Stimulated activated CD4-positive, alpha-beta T cell treated with anti-CD3 and anti-CD28 coated beads, Interleukin-1b, Interleukin-23, amount 100 ng/mL, for 24 hours (primary cell): ENCODE measurements at regions not wholly inside any gene's neighbourhood (a gene's known extent, or its start where the extent isn't known, plus 50 kb on each side); places are given as distances from the start of the nearest gene placed in this dataset.

Source experiments
- DNase-seq, 4 experiments: peaks; one replicate each; pipeline ENCODE4 v3.0.0-alpha.2; 2020; ENCODE audit warnings: low read depth in 4 of 4, low spot score in 1 of 4

DNA sequence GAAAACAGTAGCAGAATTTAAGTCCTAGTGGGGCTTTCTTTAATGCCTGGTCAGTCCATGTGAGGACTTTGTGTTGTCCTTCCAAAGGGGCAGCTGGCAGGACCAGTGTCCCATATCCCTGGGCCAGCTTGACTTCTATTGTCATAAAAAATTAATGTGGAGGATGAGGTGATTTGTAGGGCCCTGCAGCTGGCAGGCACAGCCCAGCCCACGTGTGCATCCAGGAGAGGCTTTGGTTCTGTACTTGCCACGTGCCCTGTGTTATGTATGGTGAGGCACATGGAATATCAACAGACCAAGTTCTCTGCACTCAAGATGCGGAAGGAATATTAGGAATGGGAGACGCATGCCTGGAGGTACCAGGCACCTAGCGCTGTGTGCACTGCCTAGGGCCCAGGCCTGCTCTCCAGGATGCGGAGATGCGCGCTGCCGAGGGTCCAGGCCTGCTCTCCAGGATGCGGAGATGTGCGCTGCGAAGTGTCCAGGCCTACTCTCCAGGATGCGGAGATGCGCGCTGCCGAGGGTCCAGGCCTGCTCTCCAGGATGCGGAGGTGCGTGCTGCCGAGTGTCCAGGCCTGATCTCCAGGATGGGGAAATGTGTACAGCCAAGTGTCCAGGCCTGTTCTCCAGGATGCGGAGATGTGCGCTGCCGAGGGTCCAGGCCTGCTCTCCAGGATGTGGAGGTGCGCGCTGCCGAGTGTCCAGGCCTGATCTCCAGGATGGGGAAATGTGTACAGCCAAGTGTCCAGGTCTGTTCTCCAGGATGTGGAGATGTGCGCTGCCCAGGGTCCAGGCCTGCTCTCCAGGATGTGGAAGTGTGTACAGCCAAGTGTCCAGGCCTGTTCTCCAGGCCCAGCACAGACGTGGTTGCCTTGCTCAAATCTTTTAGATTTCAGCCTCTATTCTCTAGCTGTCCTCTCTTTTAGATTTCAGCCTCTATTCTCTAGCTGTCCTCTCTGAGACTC is 183.3 kb upstream of the ROPN1 start:
- DNase-seq: no peak

DNA sequence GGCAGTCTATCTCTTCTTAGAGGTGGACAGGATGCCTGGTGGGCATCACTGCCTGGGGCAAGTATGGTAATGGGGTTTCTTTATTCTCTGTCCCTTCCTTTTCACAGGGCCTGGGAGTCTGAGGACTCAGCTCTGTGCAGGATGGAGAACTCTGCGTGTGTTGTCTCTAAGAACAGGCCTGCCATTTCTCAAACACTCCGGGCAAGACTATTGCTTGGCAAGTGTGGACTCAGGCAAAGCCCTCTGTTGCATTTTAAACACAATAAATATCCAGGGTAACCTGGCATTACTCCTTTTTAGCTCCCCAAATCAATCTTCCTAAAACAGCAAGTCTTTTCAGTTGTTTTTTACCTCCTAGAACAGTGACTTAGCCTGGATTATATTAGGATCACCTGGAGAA is 185.1 kb upstream of the ROPN1 start:
- DNase-seq: no peak

DNA sequence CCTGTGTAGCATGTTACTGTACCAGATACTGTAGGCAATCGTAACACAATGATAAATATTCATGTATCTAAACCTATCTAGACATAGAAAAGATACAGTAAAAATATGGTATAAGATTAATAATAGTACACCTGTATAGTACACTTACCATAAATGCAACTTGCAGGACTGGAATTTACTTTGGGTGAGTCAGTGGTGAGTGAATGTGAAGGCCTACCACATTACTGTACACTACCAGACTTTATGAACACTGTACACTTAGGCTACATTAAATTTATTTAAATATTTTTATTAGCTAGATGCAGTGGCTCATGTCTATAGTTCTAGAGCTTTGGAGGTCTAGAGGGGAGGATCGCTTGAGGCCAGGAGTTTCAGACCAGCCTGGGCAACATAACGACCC is 186.6 kb upstream of the ROPN1 start:
- no peak for DNase-seq

DNA sequence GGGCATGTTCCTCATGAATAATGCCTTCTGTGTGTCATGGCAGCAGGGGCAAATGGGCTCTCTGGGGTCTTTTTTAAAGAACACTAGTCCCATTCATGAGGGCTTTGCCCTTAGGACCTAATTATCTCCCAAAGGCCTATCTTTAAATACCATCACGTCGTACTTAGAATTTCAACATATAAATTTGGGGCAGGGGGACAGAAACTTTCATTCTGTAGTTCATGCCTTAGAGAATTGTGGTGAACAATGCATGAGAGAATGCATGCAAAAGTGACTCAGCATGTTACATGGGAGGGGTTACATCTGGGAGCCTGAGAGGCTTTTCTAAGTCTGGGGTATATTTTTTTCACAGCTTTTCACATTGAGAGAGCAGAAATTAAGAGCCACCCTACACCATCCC is 208.5 kb upstream of the ROPN1 start:
- DNase-seq: no peak

DNA sequence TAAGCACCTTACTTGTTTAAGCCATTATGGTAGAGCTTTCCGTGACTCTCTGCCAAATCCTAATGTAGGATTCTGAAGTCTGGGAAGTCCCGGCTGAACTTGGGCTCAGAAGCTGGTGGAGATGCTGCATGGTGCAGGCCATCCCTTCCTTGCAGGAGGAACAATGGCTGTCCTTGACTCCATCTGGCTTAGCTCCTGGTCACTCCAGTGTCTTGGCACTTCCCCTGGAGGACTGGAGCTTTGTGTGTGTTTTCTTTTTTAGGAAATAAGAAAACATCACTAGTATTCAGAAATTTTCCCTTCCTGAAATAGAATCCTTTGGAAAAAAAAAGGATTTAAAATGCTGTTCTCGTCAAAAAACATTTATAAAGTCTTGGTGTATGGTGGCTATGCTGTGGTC is 209.3 kb upstream of the ROPN1 start:
- no peak for DNase-seq

DNA sequence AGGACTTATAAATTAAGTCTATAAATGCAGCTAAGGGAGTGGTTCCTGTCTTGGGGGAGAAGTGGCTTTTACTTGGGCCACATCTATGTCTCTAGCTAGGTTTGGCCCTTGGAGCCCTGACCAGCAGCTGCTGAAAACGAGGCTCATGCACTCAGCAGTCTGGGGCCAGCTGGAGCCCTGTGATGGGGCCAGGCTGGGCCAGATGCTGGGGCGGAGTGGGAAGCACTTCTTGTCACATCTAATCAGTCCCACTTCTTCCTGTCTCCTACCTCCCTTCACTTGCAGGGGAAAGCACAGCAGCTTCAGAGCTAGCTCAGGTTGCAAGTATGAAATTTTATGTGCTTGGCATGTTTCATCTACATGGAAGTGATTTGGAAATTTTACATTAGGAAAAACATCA is 209.9 kb upstream of the ROPN1 start:
- no peak for DNase-seq

DNA sequence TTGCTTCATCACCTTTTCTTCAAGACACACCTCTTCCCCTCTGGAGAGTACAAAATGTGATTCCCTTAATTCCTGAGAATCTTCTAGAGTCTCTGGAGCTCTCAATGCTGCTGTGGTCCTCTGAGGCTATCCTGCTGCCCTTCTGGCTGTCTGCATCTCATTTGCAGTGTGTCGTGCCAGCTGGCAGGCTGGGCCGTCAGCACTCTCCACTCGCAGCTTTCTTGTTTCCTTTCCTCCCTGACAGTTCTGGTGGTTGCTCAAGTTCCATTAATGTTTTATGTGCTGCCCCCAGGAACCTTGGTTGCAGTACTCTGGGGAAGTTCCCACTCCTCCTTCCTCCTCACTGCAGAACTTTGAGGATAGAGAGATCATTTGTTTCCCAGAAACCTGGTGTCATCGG is 210.8 kb upstream of the ROPN1 start:
- no peak for DNase-seq

DNA sequence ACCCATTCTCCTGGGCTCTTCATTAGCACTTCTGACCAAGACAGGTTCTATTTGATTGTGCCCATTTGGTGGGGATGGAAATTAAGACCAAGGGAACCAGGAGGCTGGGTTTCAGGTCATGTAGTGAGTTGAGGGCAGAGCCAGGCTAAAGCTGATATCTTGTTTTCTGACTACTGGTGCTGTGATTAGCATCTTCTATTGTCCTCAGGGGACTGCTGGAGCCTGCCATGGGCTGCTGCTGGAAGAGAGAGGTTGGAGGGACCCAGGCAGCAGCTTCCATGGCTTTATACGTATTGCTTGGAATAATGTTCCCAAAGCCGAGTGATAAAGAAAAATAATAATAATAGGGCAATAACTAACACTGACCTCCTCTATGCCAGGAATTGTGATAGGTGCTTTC is 211.4 kb upstream of the ROPN1 start:
- DNase-seq: no peak

DNA sequence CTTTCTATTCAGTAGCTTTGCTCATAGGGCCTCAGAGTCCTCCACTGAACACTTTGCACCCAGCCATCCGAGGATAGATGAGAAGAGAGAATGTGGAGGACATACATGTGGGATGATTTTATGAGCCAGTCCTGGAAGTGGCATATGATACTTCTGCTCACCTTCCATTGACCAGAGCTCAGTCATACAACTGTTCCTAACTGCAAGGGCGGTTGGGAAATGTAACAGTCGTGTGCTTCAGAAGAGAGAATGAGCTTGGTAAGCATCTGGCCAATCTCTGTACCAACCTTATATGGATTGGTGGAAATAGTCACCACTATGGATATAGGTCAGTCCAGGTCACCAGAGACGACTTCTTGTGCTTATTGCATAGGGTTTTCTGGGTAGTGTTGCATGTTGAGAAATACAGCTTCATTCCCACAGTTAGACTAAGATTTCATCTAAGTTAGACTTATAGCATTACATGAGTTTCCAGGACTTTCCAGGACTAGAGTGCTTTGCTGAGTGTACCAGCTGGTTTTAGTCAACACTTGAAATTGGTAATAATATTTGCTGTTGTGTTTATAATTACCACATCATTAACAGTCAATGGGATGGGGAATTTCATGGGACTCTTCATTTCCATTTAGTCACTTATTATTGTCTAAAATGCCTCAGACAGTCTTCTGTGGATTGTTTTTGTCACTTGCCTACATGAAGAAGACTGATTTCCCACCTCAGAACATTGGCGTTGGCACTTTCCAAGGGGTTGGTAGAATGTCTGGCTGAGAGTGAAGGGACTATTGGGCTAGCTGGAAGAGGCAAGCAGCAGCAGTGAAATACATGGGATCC is 214.5 kb upstream of the ROPN1 start:
- no peak for DNase-seq

DNA sequence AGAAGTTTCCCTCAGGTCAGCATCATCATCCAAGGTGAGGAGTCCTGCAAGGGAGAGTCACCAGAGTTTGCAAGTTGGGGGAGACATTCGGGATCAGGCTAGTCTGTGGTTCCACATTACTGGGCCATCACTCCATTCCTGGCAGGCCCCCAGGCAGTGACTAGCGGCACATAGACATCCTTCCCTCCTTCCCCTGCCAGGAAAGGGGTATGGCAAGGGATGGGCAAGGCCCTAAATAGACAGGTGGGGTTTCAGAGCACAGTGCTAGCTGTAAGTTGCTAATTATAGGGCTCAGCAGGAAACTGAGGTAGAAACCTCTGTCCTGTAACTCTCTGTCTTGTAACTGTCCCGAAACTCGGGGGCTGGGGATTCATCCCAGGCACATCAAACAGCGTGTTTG is 215.2 kb upstream of the ROPN1 start:
- DNase-seq: no peak

DNA sequence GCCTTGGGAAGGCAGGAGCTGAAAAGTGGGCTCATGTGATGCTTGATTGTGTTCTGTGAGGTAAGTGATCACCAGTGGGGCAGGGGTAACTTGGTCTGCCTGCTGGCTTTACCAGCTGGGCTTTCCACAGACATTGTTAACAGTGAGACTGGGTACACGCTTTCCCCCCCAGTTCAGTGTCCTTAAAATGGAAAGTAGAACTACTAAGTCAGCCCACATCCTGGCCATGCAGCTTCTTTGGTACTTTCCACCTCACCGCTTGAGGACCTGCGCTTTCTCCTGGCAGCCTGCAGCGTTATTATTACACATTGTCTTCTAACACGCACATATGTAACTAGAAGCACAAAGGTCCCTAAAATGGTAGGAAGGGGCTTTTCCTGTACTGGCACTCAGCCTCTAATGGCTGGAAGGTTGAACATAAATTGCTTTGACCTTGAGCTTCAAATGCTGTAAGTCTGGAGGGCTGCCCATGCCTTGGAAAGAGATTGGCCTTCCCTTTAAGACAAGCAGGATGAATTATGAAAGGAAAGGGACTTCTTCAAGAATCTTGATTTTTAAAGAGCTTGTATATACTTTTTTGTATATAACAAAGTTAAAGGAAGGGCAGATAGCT is 216.1 kb upstream of the ROPN1 start:
- DNase-seq: no peak

DNA sequence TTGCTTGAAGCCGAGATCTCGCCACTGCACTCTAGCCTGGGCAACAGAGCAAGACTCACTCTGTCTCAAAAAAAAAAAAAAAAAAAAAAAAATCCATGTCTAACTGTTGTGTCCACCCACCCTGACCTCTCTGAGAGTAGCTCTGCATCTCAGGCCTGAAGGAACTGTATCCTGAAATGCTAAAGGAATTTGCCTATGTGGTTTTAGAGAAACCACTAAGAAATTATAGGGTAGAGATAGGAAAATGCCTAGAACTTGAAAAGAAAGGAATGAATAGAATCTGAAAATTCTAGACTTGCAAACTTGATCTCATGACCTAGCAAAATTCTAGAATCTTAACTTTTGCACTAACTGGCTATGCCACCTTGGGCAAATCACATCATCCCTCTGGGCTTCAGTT is 217.5 kb upstream of the ROPN1 start:
- DNase-seq: no peak

DNA sequence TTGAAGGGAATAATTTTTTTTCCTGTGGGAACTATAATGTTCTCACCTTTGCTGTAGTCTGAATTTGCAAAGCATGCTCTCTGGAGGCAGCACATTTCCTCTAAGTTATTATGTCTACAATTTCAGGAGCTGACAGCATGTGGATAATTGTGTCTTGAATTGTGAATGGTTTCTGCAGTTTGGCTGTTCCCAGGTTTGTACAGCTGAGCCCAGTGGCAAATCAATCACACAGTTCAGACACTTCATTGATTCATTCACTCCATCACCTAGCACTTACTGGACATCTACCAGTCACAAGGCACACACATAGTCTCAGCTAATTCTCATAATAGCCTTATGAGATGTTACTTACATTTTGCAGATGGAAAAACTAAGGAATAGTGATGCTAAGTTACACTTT is 219.0 kb upstream of the ROPN1 start:
- no peak for DNase-seq

DNA sequence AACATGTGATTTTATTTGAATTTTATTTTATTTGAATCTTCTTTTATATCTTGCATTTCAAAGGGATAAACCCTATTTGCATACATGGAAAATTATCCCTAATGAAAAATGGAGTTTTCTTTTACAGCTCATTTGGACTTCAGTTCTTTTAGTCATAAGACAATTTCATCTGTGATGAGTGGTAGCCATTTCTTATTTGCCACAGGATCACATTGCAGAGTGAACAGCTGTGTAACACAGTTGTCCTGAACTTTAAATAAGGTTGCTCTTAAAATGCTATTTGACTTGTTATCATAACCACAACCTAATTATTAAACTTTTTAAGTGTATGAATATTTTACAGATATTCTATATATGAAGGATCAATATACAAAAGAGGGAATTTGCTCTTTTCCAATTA is 221.7 kb upstream of the ROPN1 start:
- no peak for DNase-seq

DNA sequence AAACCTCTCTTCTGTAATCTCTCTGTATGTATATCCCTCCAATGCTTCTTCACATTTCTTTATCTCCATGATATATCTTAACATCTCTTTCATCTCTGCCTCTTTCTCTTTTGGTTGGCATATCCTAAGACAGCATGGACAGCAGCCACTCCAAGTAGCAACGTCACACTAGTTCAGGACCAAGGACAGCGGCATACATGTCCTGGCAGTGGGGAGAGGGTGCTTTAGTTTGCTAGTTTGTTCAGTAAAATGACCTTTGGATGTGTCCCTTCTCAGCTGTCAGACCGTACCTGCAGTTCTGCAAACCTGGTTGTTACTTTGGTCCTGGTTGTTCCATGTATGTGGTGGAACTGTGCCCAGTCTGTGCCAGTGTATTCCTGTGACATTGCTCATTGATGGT is 225.6 kb upstream of the ROPN1 start:
- no peak for DNase-seq

DNA sequence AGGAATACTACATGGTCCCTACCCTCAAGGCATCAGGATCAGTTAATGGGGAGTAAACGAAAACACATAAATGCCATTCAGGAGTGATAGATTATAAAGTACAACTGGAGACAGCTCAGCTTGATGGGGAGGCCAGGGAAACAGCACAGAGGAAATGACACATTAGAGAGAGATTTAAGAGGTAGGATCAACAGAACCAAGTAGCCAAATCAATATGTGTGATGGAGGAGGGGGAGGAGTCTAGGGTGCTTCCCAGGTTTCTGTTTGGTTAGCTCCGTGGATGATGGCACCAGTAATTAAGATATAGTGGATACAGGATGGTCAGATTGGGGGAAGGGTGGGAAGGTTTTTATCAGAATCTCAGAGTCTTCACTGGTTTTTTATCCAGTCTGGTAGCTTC is 229.5 kb upstream of the ROPN1 start:
- DNase-seq: no peak

DNA sequence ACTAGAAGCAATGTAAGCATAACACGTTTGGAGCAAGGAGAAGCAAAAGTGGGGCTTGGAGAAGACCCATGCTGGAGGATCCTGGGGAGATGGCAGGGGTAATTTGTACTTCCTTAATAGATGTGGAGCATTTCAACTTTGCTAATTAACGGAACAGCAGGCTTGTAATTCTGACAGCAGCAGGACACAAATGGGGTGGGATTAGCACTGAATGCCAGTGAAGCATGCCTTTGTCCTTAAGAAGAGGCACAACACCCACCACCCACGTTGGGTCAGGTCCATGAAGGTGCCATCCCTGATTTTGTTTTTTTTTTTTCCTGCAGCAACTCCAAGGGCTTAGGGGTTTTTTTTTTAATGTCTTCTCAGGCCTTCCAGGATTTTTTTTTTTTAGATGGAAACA is 231.9 kb upstream of the ROPN1 start:
- DNase-seq: no peak

DNA sequence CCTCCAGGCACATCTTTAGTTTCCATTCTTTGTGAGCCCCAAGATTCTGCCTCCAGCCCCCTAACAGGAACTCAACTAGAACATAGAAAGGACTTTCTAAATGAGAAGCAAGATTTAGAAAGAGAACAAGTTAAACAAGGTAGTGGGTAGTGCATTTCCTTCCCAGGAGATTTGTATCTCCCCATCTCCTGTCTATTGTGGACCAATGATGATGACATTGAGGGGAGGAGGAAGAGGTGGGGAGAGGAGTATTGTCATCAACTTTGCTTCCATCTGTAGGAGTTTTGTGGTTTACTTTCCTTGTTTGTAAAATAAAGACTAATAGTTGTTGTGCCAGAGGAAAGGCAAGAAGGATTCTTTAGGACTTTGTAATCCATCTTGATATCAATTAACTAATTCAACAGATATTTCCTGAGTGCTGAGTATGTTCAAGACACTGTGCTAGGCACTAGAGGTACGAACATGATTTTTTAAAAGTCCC is 235.3 kb upstream of the ROPN1 start:
- DNase-seq: no peak

DNA sequence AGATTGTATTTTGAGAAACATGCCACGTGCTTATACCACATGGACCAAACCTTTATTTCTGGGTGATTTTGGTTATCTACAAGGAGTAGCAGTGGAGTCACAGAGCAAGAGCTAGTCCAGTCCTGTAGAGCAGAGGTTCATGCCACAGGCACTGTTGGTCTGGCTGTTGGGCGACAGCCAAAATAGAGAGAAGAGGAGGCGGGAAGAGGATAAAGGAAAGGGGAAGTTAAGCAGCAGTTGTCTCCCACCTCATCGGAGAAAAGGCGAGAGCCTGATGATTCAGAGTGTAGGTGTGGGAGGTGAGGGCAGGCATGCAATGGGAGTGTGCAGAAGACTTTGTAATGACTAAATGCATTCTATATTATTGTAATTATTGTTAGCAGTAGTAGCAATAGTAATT is 237.5 kb upstream of the ROPN1 start:
- DNase-seq: no peak

DNA sequence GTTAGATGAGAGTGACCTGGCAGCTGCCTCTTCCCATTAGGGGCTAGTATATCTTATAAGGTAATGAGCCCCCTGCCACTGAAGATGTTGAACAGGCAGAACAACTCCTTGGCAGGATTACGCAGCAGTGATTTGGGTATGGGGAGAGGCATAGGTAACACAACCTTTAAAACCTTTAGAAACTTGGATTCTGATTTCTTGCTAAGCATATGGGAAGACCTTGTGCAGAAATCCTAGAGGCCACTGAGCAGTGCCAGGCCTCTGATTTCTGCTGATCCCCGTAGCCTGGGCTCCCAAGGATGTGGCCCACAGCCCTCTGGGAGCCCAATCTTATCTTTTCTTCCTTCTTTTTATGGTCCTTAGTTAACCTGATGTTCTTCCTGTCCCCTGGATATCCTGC is 237.9 kb upstream of the ROPN1 start:
- no peak for DNase-seq

DNA sequence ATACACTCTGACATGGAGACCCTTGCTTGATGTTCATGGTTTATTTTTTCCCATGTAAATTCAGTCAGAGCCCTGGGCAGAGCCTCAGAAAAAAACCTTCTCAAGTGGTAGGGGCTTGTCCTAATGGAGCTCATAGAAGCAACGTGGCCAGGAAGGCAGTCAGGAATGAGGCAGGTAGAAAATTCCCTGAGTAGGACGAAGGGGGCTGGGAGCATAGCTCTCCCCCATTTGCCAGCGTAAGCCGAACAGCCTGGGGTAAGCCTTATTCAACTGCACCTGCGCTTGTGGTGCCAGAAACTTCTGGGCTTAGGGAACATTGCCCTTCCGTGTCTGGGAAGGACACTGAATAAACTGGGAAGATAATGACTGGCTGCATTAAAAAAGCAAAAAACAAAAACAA is 238.5 kb upstream of the ROPN1 start:
- no peak for DNase-seq

DNA sequence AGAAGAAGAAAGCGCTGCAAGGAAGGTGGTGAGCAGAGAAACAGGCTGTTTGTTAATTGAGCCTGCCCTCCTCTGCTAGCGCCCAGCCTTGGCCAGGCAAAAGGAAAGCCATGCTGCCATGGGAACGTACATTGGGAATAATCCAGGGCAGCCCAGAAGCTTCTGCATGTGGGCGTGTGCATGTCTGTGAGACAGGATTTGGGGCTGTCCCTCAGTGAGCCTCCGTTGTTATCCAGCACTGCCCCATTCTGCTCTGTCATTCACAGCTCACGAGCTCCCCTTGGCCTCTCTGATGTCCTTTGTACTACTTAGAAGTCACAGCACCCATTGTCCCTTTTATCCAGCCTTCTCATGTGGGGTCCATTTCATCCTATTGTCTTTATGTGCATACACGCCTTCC is 239.1 kb upstream of the ROPN1 start:
- DNase-seq: no peak
